SK-N-SH treated with all-trans-retinoic acid at 6 μM for 48 hours (cell line): ENCODE measurements at regions not wholly inside any gene's neighbourhood (a gene's known extent, or its start where the extent isn't known, plus 50 kb on each side); places are given as distances from the start of the nearest gene placed in this dataset.

ENCODE experiments used
- ATAC-seq: fragments of 200-7000 bp; cut with Tn5 transposase; 3 replicates; pipeline ENCODE4 v1.9.1; 2020; ENCODE audit warnings: mild to moderate bottlenecking, moderate library complexity
- ARNTL ChIP-seq: fragments of 450-650 bp; formaldehyde crosslinking; IDR thresholded peaks from 2 replicates; pipeline ENCODE4 v1.5.0; 2020; ENCODE audit warnings: low read depth, mild to moderate bottlenecking, moderate library complexity, borderline replicate concordance
- BACH2 ChIP-seq: fragments of 250-450 bp; sonication (Bioruptor Pico); IDR thresholded peaks from 2 replicates; pipeline ENCODE4 v1.9.0; 2021; ENCODE audit warnings: mild to moderate bottlenecking, borderline replicate concordance
- CREB5 ChIP-seq: fragments of 250-450 bp; sonication (Bioruptor Pico); IDR thresholded peaks from 2 replicates; pipeline ENCODE4 v1.5.1; 2020; ENCODE audit warnings: low read depth, mild to moderate bottlenecking, moderate library complexity
- CSDC2 ChIP-seq: fragments of 250-450 bp; sonication (Bioruptor Pico); IDR thresholded peaks from 2 replicates; pipeline ENCODE4 v1.5.0; 2020; ENCODE audit warnings: mild to moderate bottlenecking, moderate library complexity
- CSRNP3 ChIP-seq: fragments of 250-450 bp; sonication (Bioruptor Pico); IDR thresholded peaks from 2 replicates; pipeline ENCODE4 v1.5.1; 2021; ENCODE audit warnings: mild to moderate bottlenecking, moderate library complexity
- ESRRG ChIP-seq: fragments of 250-450 bp; sonication (Bioruptor Pico); IDR thresholded peaks from 2 replicates; pipeline ENCODE4 v1.6.1; 2021; ENCODE audit warnings: mild to moderate bottlenecking
- GLIS3 ChIP-seq: fragments of 250-450 bp; sonication (Bioruptor Pico); IDR thresholded peaks from 2 replicates; pipeline ENCODE4 v1.5.0; 2020; ENCODE audit warnings: mild to moderate bottlenecking, moderate library complexity
- ISL1 ChIP-seq: fragments of 250-450 bp; sonication (Bioruptor Pico); IDR thresholded peaks from 2 replicates; pipeline ENCODE4 v2.1.2; 2022; ENCODE audit warnings: mild to moderate bottlenecking, moderate library complexity
- OSR1 ChIP-seq: fragments of 250-450 bp; sonication (Bioruptor Pico); IDR thresholded peaks from 2 replicates; pipeline ENCODE4 v1.8.0; 2022; ENCODE audit warnings: moderate library complexity, mild to moderate bottlenecking, inconsistent platforms
- PATZ1 ChIP-seq: fragments of 250-450 bp; sonication (Bioruptor Pico); IDR thresholded peaks from 2 replicates; pipeline ENCODE4 v1.8.0; 2020; ENCODE audit warnings: mild to moderate bottlenecking, moderate library complexity, borderline replicate concordance
- POU6F1 ChIP-seq: fragments of 250-450 bp; sonication (Bioruptor Pico); IDR thresholded peaks from 2 replicates; pipeline ENCODE4 v1.8.0; 2021; ENCODE audit warnings: low read depth, mild to moderate bottlenecking, moderate library complexity, borderline replicate concordance
- PPARA ChIP-seq: fragments of 250-450 bp; sonication (Bioruptor Pico); IDR thresholded peaks from 2 replicates; pipeline ENCODE4 v1.5.0; 2020; ENCODE audit warnings: mild to moderate bottlenecking, borderline replicate concordance
- RARB ChIP-seq: fragments of 250-450 bp; sonication (Bioruptor Pico); IDR thresholded peaks from 2 replicates; pipeline ENCODE4 v1.8.0; 2021; ENCODE audit warnings: mild to moderate bottlenecking, moderate library complexity
- SNAI2 ChIP-seq: fragments of 250-450 bp; sonication (Bioruptor Pico); IDR thresholded peaks from 2 replicates; pipeline ENCODE4 v1.5.0; 2020; ENCODE audit warnings: mild to moderate bottlenecking, moderate library complexity
- TCF4 ChIP-seq: fragments of 250-450 bp; sonication (Bioruptor Pico); IDR thresholded peaks from 2 replicates; pipeline ENCODE4 v1.8.0; 2021; ENCODE audit warnings: mild to moderate bottlenecking, moderate library complexity, borderline replicate concordance
- TOX ChIP-seq: fragments of 250-450 bp; sonication (Bioruptor Pico); IDR thresholded peaks from 2 replicates; pipeline ENCODE4 v1.8.0; 2021; ENCODE audit warnings: mild to moderate bottlenecking, moderate library complexity, borderline replicate concordance
- TSHZ2 ChIP-seq: fragments of 250-450 bp; sonication (Bioruptor Pico); IDR thresholded peaks from 2 replicates; pipeline ENCODE4 v1.5.0; 2020; ENCODE audit warnings: mild to moderate bottlenecking, moderate library complexity
- ZC3H10 ChIP-seq: fragments of 250-450 bp; sonication (Bioruptor Pico); IDR thresholded peaks from 2 replicates; pipeline ENCODE4 v1.5.1; 2021; ENCODE audit warnings: mild to moderate bottlenecking, moderate library complexity
- ZFP3 ChIP-seq: fragments of 250-450 bp; sonication (Bioruptor Pico); IDR thresholded peaks from 2 replicates; pipeline ENCODE4 v1.5.0; 2020; ENCODE audit warnings: mild to moderate bottlenecking, moderate library complexity
- ZFP30 ChIP-seq: fragments of 450-650 bp; formaldehyde crosslinking; IDR thresholded peaks from 2 replicates; pipeline ENCODE4 v1.5.0; 2022; ENCODE audit warnings: mild to moderate bottlenecking, moderate library complexity
- ZNF565 ChIP-seq: fragments of 450-650 bp; formaldehyde crosslinking; conservative IDR thresholded peaks from 2 replicates; pipeline ENCODE4 v1.5.0; 2020; ENCODE audit warnings: low read depth, mild to moderate bottlenecking, moderate library complexity
- ZNF70 ChIP-seq: fragments of 450-650 bp; formaldehyde crosslinking; IDR thresholded peaks from 2 replicates; pipeline ENCODE4 v1.5.0; 2020; ENCODE audit warnings: mild to moderate bottlenecking, moderate library complexity
- ZNF8 ChIP-seq: fragments of 450-650 bp; formaldehyde crosslinking; IDR thresholded peaks from 2 replicates; pipeline ENCODE4 v1.5.0; 2020; ENCODE audit warnings: mild to moderate bottlenecking, moderate library complexity

- no peak for TF ChIP-seq GLIS3 (CRISPR knock-in tag)
- TF ChIP-seq PATZ1 (CRISPR knock-in tag): no peak
- no peak for TF ChIP-seq ZFP3 (CRISPR knock-in tag)
- TF ChIP-seq ZNF565: no peak
- TF ChIP-seq BACH2 (CRISPR knock-in tag): no peak
- TF ChIP-seq ZNF8 (CRISPR knock-in tag): no peak
- no peak for TF ChIP-seq CSDC2 (CRISPR knock-in tag)
- TF ChIP-seq TSHZ2 (CRISPR knock-in tag): no peak
- no peak for TF ChIP-seq ZNF70 (CRISPR knock-in tag)
- TF ChIP-seq SNAI2 (CRISPR knock-in tag): no peak
- no peak for TF ChIP-seq ZC3H10 (CRISPR knock-in tag)
- no peak for TF ChIP-seq TCF4 (CRISPR knock-in tag)
- no peak for TF ChIP-seq ISL1
- no peak for TF ChIP-seq CSRNP3 (CRISPR knock-in tag)
- TF ChIP-seq POU6F1 (CRISPR knock-in tag): no peak
- no peak for TF ChIP-seq ZFP30 (CRISPR knock-in tag)
- TF ChIP-seq PPARA (CRISPR knock-in tag): no peak
- TF ChIP-seq OSR1: no peak
- ATAC-seq: no peak
Observed at GRCh38 chr11:92803391-92803790, 166.1 kb upstream of the MTNR1B start.

- no peak for TF ChIP-seq TOX (CRISPR knock-in tag)
- no peak for TF ChIP-seq CREB5 (CRISPR knock-in tag)
- no peak for TF ChIP-seq RARB (CRISPR knock-in tag)
- TF ChIP-seq BACH2 (CRISPR knock-in tag): no peak
- no peak for TF ChIP-seq ZNF8 (CRISPR knock-in tag)
- TF ChIP-seq ARNTL: no peak
- TF ChIP-seq TCF4 (CRISPR knock-in tag): no peak
- TF ChIP-seq SNAI2 (CRISPR knock-in tag): no peak
- no peak for TF ChIP-seq OSR1
- no peak for TF ChIP-seq ISL1
- no peak for TF ChIP-seq TSHZ2 (CRISPR knock-in tag)
- no peak for TF ChIP-seq POU6F1 (CRISPR knock-in tag)
- no peak for TF ChIP-seq CSDC2 (CRISPR knock-in tag)
- no peak for TF ChIP-seq GLIS3 (CRISPR knock-in tag)
- no peak for TF ChIP-seq ZNF565
- no peak for TF ChIP-seq ZFP30 (CRISPR knock-in tag)
- no peak for TF ChIP-seq PATZ1 (CRISPR knock-in tag)
- TF ChIP-seq PPARA (CRISPR knock-in tag): no peak
- TF ChIP-seq ESRRG: no peak
- TF ChIP-seq, all 23 proteins: peak for 0
- no peak for ATAC-seq
Observed at GRCh38 chr11:92804388-92804966, 165.0 kb upstream of the MTNR1B start.
